ENCODE measurements at regions not wholly inside any gene's neighbourhood (a gene's known extent, or its start where the extent isn't known, plus 50 kb on each side); places are given as distances from the start of the nearest gene placed in this dataset.

GRCh38 chr4:37524267-37524666, 161.9 kb downstream of the RELL1 start:
- TF ChIP-seq CTCF (conservative IDR thresholded peaks at IDR 0.05 in 1 of 2, IDR thresholded peaks at IDR 0.05 in 1 of 2; ENCODE audit: extremely low read depth in 1 of 2, insufficient read depth in 1 of 2, low read depth in 1 of 2, low read length in 2 of 2) (no peak), EZH2 (IDR thresholded peaks at IDR 0.05; ENCODE audit: borderline replicate concordance, low read length) (no peak)
